Posterior vena cava (tissue), 2 donors: ENCODE measurements at regions not wholly inside any gene's neighbourhood (a gene's known extent, or its start where the extent isn't known, plus 50 kb on each side); places are given as distances from the start of the nearest gene placed in this dataset.
"Not testable (repeated sequence)": the region's sequence is repeated elsewhere in the genome, so short reads cannot be mapped to it uniquely, and the experiment has no call there.

Experiments used
- DNase-seq: peaks from one replicate; pipeline ENCODE4 v3.0.0-alpha.2; 2020; ENCODE audit warnings: low spot score
- intact Hi-C, 2 donors: fragments of 100-400 bp; cut with DNase I; formaldehyde crosslinking; loops; one replicate each; pipeline versions ENCODE4 v1.14.1 to v1.14.2; 2022 to 2023
- donor health status: DM: yes; HTN: yes; CAD: no.
- donor health status: DM: yes; HTN: yes; CAD: no.

GRCh38 chr11:69569306-69570200 lies 71.4 kb upstream of the CCND1 start:
- DNase-seq, result no peak
- intact Hi-C loops, result no loop called here

DNA sequence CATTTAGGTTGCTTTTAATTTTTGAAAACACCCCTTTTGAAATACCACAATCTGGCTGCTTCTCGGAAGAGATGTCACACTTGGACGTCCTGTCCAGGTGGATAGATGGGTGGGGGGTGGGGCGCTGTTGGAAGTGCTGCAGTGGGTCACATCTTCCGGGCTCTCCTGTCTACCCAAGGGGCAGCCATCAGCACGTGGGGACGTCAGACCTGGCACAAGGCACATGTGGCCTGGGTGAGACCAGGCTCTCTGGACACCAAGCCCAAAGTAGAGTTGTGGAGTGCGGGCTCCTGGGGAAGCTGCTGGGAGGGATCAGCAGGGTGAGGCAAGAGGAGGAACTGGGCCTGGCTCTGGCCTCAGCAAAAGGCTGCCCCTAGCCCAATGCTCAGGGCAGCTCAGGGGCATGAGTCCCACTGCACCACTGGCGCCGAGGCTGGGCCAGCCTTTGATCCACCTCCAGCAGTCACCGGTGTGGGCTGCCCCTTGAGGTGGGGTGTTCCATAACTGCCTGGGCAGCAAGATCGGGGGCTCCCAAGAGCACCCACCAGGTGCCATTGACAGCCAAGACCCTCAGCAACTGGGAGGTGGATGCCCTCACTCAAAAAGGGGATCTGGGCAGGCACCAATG lies 68.6 kb upstream of the CCND1 start:
- intact Hi-C loops, result no loop called here
- no peak for DNase-seq

GRCh38 chr11:69572861-69573260 lies 68.1 kb upstream of the CCND1 start:
- no peak for DNase-seq
- intact Hi-C loops, result no loop called here

- intact Hi-C loops, result no loop called here
- peak; percentile 67 for DNase-seq
These were observed 67.0 kb upstream of the CCND1 start for GRCh38 chr11:69573761-69574607.

GRCh38 chr11:69574608-69575255 lies 66.2 kb upstream of the CCND1 start:
- intact Hi-C loops, result no loop called here
- peak; percentile 43 for DNase-seq

DNA sequence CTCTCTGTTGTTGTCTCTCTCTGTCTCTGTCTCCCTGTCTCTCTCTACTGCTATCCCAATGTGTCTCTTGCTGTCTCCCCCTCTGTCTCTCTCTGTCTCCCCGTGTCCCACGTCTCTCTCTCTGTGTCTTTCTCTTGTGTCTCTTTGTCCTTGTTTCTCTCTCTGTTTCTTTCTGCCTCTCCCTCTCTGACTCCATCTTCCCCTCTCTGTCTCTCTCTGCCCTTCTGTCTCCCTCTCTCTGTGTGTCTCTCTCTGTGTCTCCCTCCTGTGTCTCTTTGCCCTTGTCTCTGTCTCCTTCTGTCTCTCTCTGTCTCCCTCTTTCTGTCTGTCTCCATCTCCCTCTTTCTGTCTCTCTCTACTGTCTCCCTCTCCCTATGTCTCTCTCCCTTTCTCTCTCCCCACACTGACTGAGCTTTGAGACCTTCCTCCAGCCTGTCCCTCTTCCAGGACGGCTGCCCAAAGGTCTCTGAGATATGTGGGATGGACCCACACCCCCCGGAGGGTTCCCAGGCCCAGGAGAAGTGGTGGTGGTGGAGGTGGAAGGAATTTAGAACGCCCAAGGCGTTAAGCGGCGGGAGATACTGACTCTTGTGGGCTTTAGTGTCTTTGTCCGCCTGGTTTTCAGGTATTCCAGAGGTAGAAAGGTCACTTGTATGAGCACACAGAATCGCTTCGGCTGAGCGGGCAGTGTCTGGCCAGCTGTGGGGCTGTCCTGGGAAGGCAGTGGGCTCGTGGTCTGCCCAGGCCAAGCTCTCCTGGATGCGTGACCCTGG lies 65.5 kb upstream of the CCND1 start:
- intact Hi-C loops, result no loop called here
- DNase-seq, result no peak

DNA sequence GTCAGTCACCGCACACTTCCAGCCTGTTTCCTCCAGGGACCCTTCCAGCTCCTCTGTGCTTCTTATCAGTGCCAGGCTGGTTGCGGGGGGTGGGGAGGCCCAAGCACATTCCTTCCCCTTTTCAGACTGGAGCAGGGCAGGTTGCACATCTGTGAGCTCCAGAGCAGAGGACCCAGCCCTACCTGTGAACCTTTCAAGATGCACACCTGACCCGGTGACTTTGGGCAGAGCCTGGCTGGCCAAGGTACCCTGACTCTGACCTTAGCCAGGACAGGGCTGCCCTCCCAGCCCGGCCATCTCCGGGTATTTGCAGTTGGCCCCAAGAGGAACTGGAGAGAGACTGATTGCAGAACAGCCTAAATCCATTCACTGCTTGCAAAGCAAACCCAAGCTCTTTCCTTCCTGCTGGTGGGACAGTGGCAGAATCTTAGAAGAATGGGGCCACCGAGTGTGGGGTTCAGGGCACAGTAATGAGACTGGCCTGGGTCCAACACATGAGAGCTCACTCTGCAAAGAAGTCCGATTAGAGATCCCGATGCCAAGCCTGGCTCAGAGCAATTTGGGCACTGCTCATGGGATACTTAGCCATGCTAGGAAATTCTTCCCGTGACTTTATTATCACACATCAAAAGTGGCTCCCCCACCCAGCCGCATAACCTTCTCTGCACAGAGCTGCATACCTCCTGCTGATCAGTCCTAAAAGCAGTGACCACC lies 64.7 kb upstream of the CCND1 start:
- no peak for DNase-seq
- intact Hi-C loops, result no loop called here

- no peak for DNase-seq
- intact Hi-C loops, result no loop called here
These were observed 62.8 kb upstream of the CCND1 start for GRCh38 chr11:69578167-69578566.

DNA sequence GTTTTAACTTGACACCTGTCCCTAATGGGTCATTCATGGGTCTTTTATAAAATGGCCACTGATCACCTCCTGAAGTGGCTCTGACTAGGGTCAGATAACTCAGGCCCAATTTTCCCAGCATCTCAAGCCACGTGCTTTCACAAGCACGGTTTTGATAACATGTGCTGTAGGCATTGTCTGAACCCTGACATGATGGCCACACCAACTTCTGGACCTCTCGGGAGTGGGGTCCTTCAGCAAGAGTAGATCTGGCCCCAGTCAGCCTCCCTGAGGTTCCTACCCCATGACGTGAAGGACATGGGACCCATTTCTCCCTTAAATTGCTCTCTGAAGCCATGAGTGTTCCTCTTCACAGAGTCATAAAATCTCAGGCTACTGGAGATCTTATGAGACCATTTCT lies 60.4 kb upstream of the CCND1 start:
- no peak for DNase-seq
- intact Hi-C loops, result no loop called here

- no peak for DNase-seq
- intact Hi-C loops, result no loop called here
These were observed 58.0 kb upstream of the CCND1 start for GRCh38 chr11:69582756-69583467.

- no peak for DNase-seq
- intact Hi-C loops, result no loop called here
These were observed 56.8 kb upstream of the CCND1 start for GRCh38 chr11:69584160-69584559.

- intact Hi-C loops, result no loop called here
- no peak for DNase-seq
These were observed 55.6 kb upstream of the CCND1 start for GRCh38 chr11:69585385-69585784.

GRCh38 chr11:69587454-69588090 lies 53.4 kb upstream of the CCND1 start:
- intact Hi-C loops, result no loop called here
- DNase-seq, result no peak

DNA sequence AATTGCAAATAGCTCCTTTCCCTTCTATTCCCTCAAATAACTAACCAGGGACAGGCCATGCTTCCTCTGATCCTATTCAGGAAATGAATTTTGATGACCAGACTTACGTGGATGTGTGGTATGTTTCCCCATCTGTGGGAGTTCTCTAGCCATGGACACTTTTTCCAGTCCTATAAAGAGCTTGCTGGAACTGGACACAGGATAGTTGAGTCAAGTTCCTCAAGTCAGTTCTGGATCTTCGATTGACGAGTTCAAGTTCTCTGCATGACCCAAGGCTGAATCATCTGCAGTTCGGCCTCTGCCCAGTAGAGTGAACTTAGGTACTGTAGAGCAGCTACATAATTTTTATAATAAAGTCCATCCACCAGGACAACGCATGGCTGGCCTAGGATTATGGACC lies 52.7 kb upstream of the CCND1 start:
- intact Hi-C loops, result no loop called here
- no peak for DNase-seq

GRCh38 chr11:69590088-69590487 lies 50.9 kb upstream of the CCND1 start:
- intact Hi-C loops, DNase-seq: not testable (repeated sequence)
